ENCODE measurements at regions not wholly inside any gene's neighbourhood (a gene's known extent, or its start where the extent isn't known, plus 50 kb on each side); places are given as distances from the start of the nearest gene placed in this dataset.

DNA sequence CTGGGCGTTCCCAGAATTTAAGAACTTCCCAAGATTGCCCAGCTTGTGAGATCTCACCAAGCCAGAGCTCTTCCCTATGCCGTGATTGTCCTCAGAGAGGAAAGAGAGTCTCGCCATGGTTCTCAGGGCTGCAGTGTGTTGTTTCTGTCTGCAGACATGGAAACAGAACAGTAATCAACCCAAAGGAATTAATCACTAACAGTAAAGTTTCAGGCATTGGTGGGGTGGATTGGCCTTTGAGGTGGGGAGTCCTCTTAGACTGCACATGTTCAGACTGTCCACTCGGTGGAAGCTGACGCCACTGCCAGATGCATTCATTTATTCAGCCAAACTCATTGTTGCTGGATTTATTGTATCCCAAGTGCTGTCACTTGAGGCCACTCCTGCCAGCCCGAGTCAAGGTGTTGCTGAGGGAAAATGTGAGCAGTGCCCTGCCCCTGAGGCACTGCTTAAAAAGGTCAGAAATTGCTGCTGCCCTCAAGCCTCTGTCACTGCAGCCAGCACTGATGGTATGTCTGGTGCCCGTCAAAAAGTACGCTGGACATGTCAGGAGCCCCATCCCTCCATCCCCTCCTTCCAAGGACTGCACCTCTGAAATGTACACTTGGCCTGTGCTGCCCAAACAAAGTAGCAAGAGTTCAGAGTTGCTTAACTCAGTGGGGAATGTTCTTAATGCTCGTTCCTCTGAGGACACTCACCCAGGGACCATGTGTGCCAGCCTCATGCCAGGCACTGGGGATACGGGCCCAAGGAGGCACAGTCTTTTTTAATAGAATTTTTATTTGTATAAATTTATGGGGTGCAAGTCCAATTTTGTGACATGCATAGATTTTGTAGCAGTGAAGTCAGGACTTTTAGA is 201.0 kb downstream of the GLI2 start:
- Histone ChIP-seq H3K4me1 (ENCODE audit: low read depth, poor library complexity, severe bottlenecking) (no peaks in the 10 kb centered on the region), H3K79me2 (ENCODE audit: insufficient read depth, low read depth) (no peaks in the 10 kb centered on the region), H3K27ac (no peak overlapping the region), H3K9ac (no peak overlapping the region), H3K27me3 (ENCODE audit: insufficient read depth, low read depth) (no peaks in the 10 kb centered on the region), H3K4me2 (no peak overlapping the region), H3K4me3 (IDR thresholded peaks at IDR 0.05; ENCODE audit: insufficient read depth, low read depth, low read length) (no peak overlapping the region), H3K36me3 (ENCODE audit: insufficient read depth) (no peaks in the 10 kb centered on the region), H4K20me1 (ENCODE audit: insufficient read depth) (no peaks in the 10 kb centered on the region), H2AFZ (ENCODE audit: low read depth) (no peak overlapping the region)
- TF ChIP-seq, protein P1, sequence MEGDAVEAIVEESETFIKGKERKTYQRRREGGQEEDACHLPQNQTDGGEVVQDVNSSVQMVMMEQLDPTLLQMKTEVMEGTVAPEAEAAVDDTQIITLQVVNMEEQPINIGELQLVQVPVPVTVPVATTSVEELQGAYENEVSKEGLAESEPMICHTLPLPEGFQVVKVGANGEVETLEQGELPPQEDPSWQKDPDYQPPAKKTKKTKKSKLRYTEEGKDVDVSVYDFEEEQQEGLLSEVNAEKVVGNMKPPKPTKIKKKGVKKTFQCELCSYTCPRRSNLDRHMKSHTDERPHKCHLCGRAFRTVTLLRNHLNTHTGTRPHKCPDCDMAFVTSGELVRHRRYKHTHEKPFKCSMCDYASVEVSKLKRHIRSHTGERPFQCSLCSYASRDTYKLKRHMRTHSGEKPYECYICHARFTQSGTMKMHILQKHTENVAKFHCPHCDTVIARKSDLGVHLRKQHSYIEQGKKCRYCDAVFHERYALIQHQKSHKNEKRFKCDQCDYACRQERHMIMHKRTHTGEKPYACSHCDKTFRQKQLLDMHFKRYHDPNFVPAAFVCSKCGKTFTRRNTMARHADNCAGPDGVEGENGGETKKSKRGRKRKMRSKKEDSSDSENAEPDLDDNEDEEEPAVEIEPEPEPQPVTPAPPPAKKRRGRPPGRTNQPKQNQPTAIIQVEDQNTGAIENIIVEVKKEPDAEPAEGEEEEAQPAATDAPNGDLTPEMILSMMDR (conservative IDR thresholded peaks at IDR 0.05; ENCODE audit: low read depth, low read length): no peak

DNA sequence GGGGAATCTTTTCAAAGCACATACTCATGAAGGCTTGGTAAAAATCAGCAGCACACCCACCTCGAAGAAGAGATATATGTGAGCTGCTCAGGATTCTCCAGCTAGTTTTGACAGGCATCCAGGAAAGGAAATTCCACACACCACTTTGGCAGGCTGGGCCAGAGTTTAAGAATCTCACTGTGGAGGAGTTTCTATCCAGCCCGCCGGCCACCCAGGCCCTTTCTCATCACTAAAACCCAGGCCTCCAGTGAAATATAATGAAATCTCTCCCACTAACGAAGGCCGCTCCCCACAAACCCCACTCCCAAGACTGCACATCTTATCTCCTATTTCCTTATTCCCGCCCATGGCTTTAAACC is 202.0 kb downstream of the GLI2 start:
- Histone ChIP-seq H3K79me2 (ENCODE audit: insufficient read depth, low read depth) (no peaks in the 10 kb centered on the region), H3K36me3 (ENCODE audit: insufficient read depth) (no peaks in the 10 kb centered on the region), H2AFZ (ENCODE audit: low read depth) (no peak overlapping the region), H4K20me1 (ENCODE audit: insufficient read depth) (no peaks in the 10 kb centered on the region), H3K27me3 (ENCODE audit: insufficient read depth, low read depth) (no peaks in the 10 kb centered on the region), H3K4me1 (ENCODE audit: low read depth, poor library complexity, severe bottlenecking) (no peaks in the 10 kb centered on the region), H3K27ac (no peak overlapping the region), H3K4me3 (IDR thresholded peaks at IDR 0.05; ENCODE audit: insufficient read depth, low read depth, low read length) (no peak overlapping the region), H3K4me2 (no peak overlapping the region), H3K9ac (no peak overlapping the region)
- TF ChIP-seq, protein P1 (conservative IDR thresholded peaks at IDR 0.05; ENCODE audit: low read depth, low read length): no peak

DNA sequence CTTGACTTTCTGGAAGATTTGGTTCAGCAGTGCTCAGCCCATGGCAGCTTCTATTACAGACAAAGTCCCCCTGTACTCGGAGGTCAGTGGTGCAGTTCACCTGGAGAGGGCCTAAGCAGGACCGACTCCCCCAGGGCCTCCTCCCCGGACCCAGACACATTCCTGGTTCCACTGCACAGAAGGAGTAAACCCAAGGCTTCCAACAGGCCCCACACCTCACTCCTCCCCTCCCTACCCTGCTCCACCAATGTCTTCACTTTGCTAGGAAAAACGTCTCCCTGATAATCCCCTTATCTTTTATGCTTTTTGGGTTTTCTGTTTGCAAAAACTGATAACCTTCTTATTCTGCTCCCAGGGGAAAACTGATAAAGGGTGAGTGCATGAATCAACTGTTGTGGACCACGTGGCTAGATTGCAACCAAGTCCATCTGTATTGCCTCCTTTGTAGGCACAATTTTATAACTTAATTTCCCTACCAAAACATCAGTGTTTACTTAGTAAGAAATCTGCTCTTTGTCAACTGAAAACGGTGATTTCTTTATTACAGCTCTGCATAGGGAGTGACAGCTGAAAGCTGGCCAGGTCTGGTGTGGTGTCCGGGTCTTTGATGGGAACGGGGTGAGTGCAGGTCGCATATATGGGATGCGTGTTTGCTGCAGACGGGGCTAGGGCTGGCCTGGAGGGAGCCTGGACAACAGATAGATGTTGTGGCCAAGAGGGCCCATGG is 202.5 kb downstream of the GLI2 start:
- H3K27ac ChIP-seq: no peak overlapping the region
- H3K36me3 ChIP-seq (ENCODE audit: insufficient read depth): no peaks in the 10 kb centered on the region
- no peak overlapping the region for H3K4me2 ChIP-seq
- H3K27me3 ChIP-seq (ENCODE audit: insufficient read depth, low read depth): no peaks in the 10 kb centered on the region
- TF ChIP-seq, protein P1 (conservative IDR thresholded peaks at IDR 0.05; ENCODE audit: low read depth, low read length): no peak
- H4K20me1 ChIP-seq (ENCODE audit: insufficient read depth): no peaks in the 10 kb centered on the region
- no peaks in the 10 kb centered on the region for H3K4me1 ChIP-seq (ENCODE audit: low read depth, poor library complexity, severe bottlenecking)
- no peaks in the 10 kb centered on the region for H3K79me2 ChIP-seq (ENCODE audit: insufficient read depth, low read depth)
- H2AFZ ChIP-seq (ENCODE audit: low read depth): no peak overlapping the region
- H3K4me3 ChIP-seq (IDR thresholded peaks at IDR 0.05; ENCODE audit: insufficient read depth, low read depth, low read length): no peak overlapping the region
- H3K9ac ChIP-seq: no peak overlapping the region

DNA sequence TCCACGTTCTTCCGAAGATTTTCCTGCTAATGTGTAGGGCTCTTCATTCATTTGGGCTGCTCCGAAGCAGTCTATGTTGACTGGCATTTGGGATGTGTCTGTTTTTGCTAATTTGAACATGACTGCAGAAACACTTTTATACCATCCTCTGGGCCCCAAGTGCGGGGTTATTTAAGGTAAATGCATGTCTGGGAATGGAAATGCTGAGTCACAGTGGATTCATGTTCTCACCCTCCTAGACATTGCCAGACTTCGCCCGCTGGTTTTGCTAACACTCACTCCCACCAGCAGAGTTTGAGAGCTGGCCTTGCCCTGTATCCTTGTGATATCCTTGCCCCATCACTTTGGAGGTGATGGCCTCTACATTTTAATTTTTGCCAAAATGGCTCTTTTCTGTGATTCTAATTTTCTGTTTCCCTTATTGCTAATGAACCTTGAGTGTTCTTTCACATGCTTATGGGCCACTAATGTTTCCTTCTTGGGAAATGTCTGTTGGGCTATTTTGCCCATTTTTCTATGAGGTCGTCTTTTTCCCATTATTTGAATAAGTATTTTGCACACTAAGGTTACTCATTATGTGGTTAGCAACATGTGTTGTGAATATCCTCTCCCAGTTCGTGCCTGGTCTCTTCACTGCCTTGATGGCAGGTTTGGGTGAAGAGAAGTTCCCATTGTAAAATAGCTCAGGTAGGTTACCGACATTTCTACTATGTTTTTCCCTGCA is 204.1 kb downstream of the GLI2 start:
- H2AFZ ChIP-seq (ENCODE audit: low read depth): no peak overlapping the region
- TF ChIP-seq, protein P1 (conservative IDR thresholded peaks at IDR 0.05; ENCODE audit: low read depth, low read length): no peak

More for the DNA sequence above, 204.1 kb downstream of the GLI2 start:
- Histone ChIP-seq H3K4me3 (IDR thresholded peaks at IDR 0.05; ENCODE audit: insufficient read depth, low read depth, low read length) (no peak overlapping the region), H3K27me3 (ENCODE audit: insufficient read depth, low read depth) (no peaks in the 10 kb centered on the region), H4K20me1 (ENCODE audit: insufficient read depth) (no peaks in the 10 kb centered on the region), H3K36me3 (ENCODE audit: insufficient read depth) (no peaks in the 10 kb centered on the region), H3K79me2 (ENCODE audit: insufficient read depth, low read depth) (no peaks in the 10 kb centered on the region), H3K9ac (no peak overlapping the region), H3K27ac (no peak overlapping the region), H3K4me2 (no peak overlapping the region), H3K4me1 (ENCODE audit: low read depth, poor library complexity, severe bottlenecking) (no peaks in the 10 kb centered on the region)

Data from KMS-11 (cell line).